Pons (tissue), 1 donor: ENCODE measurements at regions not wholly inside any gene's neighbourhood (a gene's known extent, or its start where the extent isn't known, plus 50 kb on each side); places are given as distances from the start of the nearest gene placed in this dataset.
"Not testable (repeated sequence)": the region's sequence is repeated elsewhere in the genome, so short reads cannot be mapped to it uniquely, and the experiment has no call there.

Source experiments
- DNase-seq: peaks from one replicate; pipeline ENCODE4 v3.0.0-alpha.2; 2016; ENCODE audit warnings: low spot score

DNA sequence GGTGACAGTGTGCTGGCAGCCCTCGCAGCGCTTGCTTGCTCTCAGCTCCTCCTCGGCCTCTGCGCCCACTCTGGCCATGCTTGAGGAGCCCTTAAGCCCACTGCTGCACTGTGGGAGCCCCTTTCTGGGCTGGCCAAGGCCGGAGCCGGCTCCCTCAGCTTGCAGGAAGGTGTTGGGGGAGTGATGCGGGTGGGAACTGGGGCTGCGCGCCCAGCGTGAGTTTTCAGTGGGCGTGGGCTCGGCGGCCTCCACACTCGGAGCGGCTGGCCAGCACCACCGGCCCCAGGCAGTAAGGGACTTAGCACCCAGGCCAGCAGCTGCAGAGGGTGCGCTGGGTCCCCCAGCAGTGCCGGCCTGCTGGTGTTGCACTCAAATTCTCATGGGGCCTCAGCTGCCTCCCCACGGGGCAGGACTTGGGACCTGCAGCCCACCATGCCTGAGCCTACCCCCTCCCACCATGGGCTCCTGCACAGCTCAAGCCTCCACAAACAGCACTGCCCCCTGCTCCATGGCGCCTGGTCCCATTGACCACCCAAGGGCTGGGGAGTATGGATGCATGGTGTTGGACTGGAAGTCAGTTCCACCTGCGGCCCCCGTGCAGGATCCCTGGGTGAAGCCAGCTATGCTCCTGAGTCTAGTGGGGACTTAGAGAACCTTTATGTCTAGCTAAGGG is 223.1 kb upstream of the PTPRD start:
- DNase-seq: no peak

DNA sequence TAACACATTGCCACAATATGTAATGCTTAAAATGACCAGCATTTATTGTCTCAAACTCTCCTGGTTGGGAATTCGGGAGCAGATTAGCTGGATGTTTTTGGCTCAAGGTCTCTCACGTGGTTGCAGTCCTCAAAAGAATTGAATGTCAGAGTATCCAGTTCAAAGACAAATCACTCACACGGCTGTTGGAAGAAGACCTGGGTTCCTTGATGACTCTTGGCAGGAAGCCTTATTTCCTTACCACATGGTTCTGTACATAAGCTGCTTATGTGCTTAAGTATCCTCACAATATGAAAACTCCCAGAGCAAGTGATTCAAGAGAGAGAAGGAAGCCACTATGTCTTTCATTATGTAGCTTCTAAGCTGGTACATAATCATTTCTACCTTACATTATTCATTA is 230.3 kb upstream of the PTPRD start:
- DNase-seq: no peak

- peak; percentile 9 for DNase-seq
Observed at GRCh38 chr9:10855847-10856246, 243.0 kb upstream of the PTPRD start.

- DNase-seq: no peak
Observed at GRCh38 chr9:10858817-10859216, 246.0 kb upstream of the PTPRD start.

GRCh38 chr9:10863476-10863875 is 250.7 kb upstream of the PTPRD start:
- DNase-seq: no peak

DNA sequence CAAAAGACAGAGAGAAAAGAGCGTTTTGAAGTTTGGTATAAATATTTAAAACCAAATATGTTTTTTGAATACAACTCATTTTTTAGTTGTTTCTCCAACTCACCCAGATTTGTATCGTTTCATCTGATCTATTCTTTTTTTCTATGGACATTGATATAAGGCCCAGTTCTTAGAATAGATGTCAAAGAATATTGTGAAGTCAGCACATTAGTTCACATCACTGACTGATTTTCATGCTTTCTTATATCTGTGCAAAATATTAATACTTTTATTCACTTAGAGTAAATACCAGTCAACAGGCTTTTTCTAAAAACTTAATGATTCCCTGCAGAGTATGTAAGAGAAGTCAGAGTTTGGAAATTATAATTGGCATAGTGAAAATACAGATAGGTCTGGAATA is 254.4 kb upstream of the PTPRD start:
- DNase-seq: no peak

- no peak for DNase-seq
Observed at GRCh38 chr9:10869687-10870086, 256.9 kb upstream of the PTPRD start.

DNA sequence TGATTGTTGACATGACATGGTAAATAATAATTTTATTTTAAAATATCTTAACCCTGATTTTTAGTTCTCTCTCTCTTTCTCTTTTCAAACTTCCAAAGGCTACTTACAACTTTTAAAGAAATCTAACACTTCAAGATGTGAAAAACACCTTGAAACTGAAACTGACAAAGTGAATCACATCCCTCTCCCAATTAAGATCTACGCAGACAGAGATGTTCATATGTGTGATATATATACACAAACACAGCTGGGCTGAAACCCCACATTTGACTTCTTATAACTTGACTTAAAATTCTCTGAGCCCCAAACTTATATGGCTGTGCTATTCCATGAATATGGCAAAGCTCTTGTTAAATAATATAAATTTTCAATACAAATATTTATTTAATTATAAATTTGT is 261.2 kb upstream of the PTPRD start:
- DNase-seq: no peak

- DNase-seq: no peak
Observed at GRCh38 chr9:10875752-10876151, 262.9 kb upstream of the PTPRD start.

DNA sequence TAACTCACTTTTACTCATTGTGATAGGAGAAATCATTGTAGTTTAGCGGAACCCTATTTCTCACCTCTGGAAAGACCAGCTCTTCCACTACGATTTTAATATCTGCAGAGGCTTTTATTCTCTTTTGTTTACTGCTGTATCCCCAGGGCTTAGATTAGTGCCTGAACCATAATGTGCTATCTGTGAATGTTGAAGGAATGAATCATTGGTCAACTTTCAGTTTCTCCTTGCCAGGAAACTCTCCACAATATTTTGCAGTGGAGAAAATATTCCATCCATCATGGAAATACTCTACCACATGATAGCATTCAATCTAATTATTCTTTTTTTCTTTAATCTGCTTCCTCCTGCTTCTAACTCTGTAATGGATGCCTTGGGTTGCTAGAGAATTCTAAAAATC is 263.5 kb upstream of the PTPRD start:
- DNase-seq: no peak

GRCh38 chr9:10890266-10890665 is 277.5 kb upstream of the PTPRD start:
- DNase-seq: not testable (repeated sequence)

- no peak for DNase-seq
Observed at GRCh38 chr9:10899509-10899908, 286.7 kb upstream of the PTPRD start.

GRCh38 chr9:10903969-10904368 is 291.2 kb upstream of the PTPRD start:
- no peak for DNase-seq

- no peak for DNase-seq
Observed at GRCh38 chr9:10910779-10911178, 298.0 kb upstream of the PTPRD start.

DNA sequence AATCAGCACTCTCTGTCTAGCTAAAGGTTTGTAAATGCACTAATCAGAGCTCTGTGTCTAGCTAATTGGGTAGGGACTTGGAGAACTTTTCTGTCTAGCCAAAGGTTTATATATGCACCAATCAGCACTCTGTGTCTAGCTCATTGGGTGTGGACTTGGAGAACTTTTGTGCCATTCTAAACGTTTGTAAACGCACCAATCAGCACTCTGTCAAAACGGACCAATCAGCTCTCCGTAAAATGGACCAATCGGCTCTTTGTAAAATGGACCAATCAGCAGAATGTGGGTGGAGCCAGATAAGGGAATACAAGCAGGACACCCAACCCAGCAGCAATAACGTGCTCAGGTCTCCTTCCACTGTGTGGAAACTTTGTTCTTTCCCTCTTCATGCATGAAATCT is 298.6 kb upstream of the PTPRD start:
- DNase-seq: no peak

DNA sequence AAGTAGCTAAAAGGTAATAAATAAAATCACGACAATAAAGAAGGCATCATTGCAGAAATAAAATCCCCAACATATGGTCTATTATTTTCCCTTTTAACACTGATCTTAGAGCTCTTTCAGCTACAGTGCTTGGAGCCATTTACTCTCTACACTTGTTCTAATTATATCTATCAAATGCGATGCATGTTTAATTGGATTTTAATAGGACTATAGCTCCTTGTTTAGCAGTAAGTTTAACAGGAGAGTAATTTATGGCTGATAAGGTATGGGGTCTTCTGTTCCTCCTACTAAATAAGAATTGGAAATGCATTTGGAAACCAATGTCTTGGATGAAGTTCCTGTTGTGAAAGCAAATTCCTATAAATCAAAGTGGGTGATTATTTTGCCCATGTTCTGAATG is 304.2 kb upstream of the PTPRD start:
- DNase-seq: no peak

- DNase-seq: no peak
Observed at GRCh38 chr9:10921671-10922070, 308.9 kb upstream of the PTPRD start.

- no peak for DNase-seq
Observed at GRCh38 chr9:10925896-10926295, 313.1 kb upstream of the PTPRD start.

DNA sequence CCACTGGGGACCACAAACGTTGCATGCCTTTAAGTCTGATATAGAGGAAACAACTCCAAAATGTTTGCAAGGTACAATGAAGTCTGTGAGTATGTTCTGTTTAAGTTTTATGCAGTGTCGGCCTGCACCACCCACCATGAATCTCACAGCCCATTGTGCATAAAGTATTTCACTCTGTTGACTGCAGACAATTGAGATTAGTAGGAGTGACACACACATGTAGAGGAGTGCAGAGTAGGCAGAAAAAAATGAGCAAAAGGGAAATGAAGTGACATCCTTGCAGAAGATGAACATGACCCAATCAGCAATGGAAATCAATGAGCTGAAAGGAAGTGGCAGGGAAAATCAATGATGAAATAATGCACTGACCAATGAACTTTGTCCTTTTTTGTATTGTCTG is 315.6 kb upstream of the PTPRD start:
- no peak for DNase-seq

DNA sequence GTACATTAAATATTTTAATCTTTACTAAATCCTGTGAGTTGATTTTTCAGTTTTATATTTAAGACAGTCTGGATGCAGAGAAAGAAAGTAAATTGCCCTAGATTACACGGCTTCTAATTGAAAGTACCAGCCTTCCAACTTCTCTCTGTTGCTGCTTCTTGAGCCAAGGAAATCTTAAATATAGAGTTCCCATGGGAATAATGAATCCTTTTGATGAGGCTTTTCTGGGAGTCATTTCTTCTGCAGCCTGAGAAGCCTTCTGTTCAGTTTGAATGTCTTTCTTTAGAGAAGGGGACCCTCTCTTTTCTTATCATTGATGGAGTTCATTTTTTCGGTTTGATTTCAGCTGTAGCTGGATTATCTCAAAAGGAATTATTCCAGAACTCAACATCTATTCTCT is 317.3 kb upstream of the PTPRD start:
- no peak for DNase-seq

- DNase-seq: no peak
Observed at GRCh38 chr9:10946676-10947410, 334.0 kb upstream of the PTPRD start.

DNA sequence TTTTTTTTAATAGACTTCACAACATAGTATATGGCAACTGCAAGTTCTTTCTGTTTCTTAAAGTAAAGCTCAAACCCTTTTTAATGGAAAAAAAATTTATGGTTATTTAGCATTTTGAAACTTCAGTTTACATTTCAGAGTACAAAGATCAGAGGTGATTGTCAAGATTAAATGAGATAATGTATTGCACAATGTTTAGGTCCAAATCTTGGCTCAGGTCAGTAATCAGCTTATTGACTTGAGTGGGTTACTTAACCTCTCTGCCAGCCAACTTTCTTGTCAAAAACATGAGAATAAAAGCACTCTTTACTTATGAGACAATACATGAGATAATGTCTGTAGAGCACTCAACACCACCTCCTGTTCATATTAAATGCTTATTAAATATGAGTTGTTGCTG is 345.1 kb upstream of the PTPRD start:
- DNase-seq: no peak

DNA sequence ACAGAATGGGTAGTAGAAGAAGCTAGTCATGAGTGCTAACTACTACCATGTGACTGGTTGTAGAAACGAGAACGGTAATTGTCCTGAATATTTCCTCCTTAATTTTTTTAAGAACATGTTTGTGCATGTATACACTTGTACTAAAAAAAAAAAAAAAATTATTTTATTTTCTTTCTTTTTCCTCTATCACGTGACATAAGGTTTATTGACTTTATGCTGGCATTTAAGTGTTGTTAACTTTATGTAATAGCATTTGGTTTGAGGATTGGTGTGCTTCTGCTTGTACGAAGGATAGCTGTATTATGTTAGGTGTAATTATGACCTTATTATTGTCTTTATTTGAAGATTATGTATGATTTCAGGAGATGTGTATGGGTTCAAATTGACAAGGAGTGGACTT is 349.1 kb upstream of the PTPRD start:
- DNase-seq: no peak

GRCh38 chr9:10983251-10983650 is 370.4 kb upstream of the PTPRD start:
- no peak for DNase-seq
